GM19043 (cell line): ENCODE measurements at regions not wholly inside any gene's neighbourhood (a gene's known extent, or its start where the extent isn't known, plus 50 kb on each side); places are given as distances from the start of the nearest gene placed in this dataset.
"Not testable (repeated sequence)": the region's sequence is repeated elsewhere in the genome, so short reads cannot be mapped to it uniquely, and the experiment has no call there.

ENCODE experiments used
- ATAC-seq: cut with Tn5 transposase; IDR thresholded peaks from one replicate; pipeline ENCODE4 v1.9.1; 2021; ENCODE audit warnings: low read depth; ENCODE audit not compliant: unreplicated experiment

- ATAC-seq: no peak
Measured at GRCh38 chr2:82246220-82246775, 1941.7 kb upstream of the LRRTM1 start.

GRCh38 chr2:82239176-82239575 is 1934.6 kb upstream of the LRRTM1 start:
- ATAC-seq: no peak

- ATAC-seq: no peak
Measured at GRCh38 chr2:82237994-82238662, 1933.6 kb upstream of the LRRTM1 start.

- ATAC-seq: no peak
Measured at GRCh38 chr2:82234283-82234874, 1929.8 kb upstream of the LRRTM1 start.

- ATAC-seq: no peak
Measured at GRCh38 chr2:82233806-82234205, 1929.3 kb upstream of the LRRTM1 start.

GRCh38 chr2:82230406-82230805 is 1925.9 kb upstream of the LRRTM1 start:
- no peak for ATAC-seq

GRCh38 chr2:82226441-82226840 is 1921.9 kb upstream of the LRRTM1 start:
- no peak for ATAC-seq

GRCh38 chr2:82224301-82224940 is 1919.9 kb upstream of the LRRTM1 start:
- ATAC-seq: no peak

GRCh38 chr2:82215212-82215611 is 1910.7 kb upstream of the LRRTM1 start:
- no peak for ATAC-seq

- ATAC-seq: no peak
Measured at GRCh38 chr2:82199493-82199852, 1894.9 kb upstream of the LRRTM1 start.

GRCh38 chr2:82198809-82199492 is 1894.4 kb upstream of the LRRTM1 start:
- no peak for ATAC-seq

- no peak for ATAC-seq
Measured at GRCh38 chr2:82182270-82182669, 1877.7 kb upstream of the LRRTM1 start.

- not testable (repeated sequence) for ATAC-seq
Measured at GRCh38 chr2:82175210-82175609, 1870.7 kb upstream of the LRRTM1 start.

- no peak for ATAC-seq
Measured at GRCh38 chr2:82172483-82172882, 1867.9 kb upstream of the LRRTM1 start.

- no peak for ATAC-seq
Measured at GRCh38 chr2:82169379-82169778, 1864.8 kb upstream of the LRRTM1 start.

GRCh38 chr2:82165377-82165776 is 1860.8 kb upstream of the LRRTM1 start:
- ATAC-seq: no peak

GRCh38 chr2:82158150-82158549 is 1853.6 kb upstream of the LRRTM1 start:
- ATAC-seq: no peak

- no peak for ATAC-seq
Measured at GRCh38 chr2:82155469-82155868, 1850.9 kb upstream of the LRRTM1 start.

- ATAC-seq: no peak
Measured at GRCh38 chr2:82143343-82143742, 1838.8 kb upstream of the LRRTM1 start.

- no peak for ATAC-seq
Measured at GRCh38 chr2:82139979-82140611, 1835.5 kb upstream of the LRRTM1 start.

- no peak for ATAC-seq
Measured at GRCh38 chr2:82137441-82137840, 1832.9 kb upstream of the LRRTM1 start.
